T-helper 1 cell treated with Interleukin-12 subunit alpha and Interleukin-12 subunit beta and Interleukin-4 antibody, amounts not matched to agents 30 μg/mL and 1 μg/mL, for 36 hours (primary cell): ENCODE measurements at regions not wholly inside any gene's neighbourhood (a gene's known extent, or its start where the extent isn't known, plus 50 kb on each side); places are given as distances from the start of the nearest gene placed in this dataset.
"Not testable (repeated sequence)": the region's sequence is repeated elsewhere in the genome, so short reads cannot be mapped to it uniquely, and the experiment has no call there.

Experiments used
- H3K27ac Mint-ChIP-seq: one replicate; pipeline ENCODE4 v1.8.0; 2021; ENCODE audit warnings: mild to moderate bottlenecking, mixed read lengths
- H3K27me3 Mint-ChIP-seq: one replicate; pipeline ENCODE4 v1.8.0; 2021; ENCODE audit warnings: low read depth, mixed read lengths
- H3K36me3 Mint-ChIP-seq: one replicate; pipeline ENCODE4 v1.8.0; 2021; ENCODE audit warnings: low read depth, mixed read lengths
- H3K4me1 Mint-ChIP-seq: one replicate; pipeline ENCODE4 v1.8.0; 2021; ENCODE audit warnings: low read depth, mixed read lengths
- H3K4me3 Mint-ChIP-seq: one replicate; pipeline ENCODE4 v1.8.0; 2021; ENCODE audit warnings: mild to moderate bottlenecking, moderate library complexity, mixed read lengths
- H3K9me3 Mint-ChIP-seq: one replicate; pipeline ENCODE4 v1.8.0; 2021; ENCODE audit warnings: mixed read lengths

GRCh38 chr13:34719060-34719875 lies 222.8 kb upstream of the NBEA start:
- no peaks in the 10 kb centered on the region for H3K27me3 Mint-ChIP-seq
- no peaks in the 10 kb centered on the region for H3K4me1 Mint-ChIP-seq

DNA sequence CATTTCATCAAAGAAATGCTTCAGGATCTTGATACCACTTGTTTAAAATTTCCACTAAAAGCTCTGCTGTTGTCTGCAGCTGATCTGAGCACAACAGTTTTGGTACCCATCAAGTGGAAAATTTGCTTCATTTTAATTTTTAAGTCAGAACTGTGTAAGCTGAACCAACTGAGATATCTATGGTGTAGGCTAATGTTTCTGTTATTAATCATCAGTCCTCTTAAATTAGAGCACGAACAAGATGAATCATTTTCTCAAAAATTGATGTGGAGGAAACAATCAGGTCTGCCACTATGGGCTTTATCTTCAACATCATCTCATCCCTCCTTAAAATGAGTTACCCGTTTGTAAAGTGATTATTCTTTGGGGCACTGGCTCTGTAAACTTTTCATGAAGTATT lies 221.5 kb upstream of the NBEA start:
- Mint-ChIP-seq H3K4me1 (no peaks in the 10 kb centered on the region), H3K9me3 (peaks cover 4% of the 10 kb centered on the region), H3K27ac (no peak overlapping the region), H3K4me3 (no peak overlapping the region), H3K27me3 (no peaks in the 10 kb centered on the region), H3K36me3 (no peaks in the 10 kb centered on the region)

More at GRCh38 chr13:34719060-34719875, 222.8 kb upstream of the NBEA start:
- H3K9me3 Mint-ChIP-seq: peaks cover 6% of the 10 kb centered on the region
- no peak overlapping the region for H3K4me3 Mint-ChIP-seq
- H3K36me3 Mint-ChIP-seq: no peaks in the 10 kb centered on the region
- no peak overlapping the region for H3K27ac Mint-ChIP-seq

GRCh38 chr13:34721631-34722595 lies 220.2 kb upstream of the NBEA start:
- H3K4me1 Mint-ChIP-seq: no peaks in the 10 kb centered on the region

GRCh38 chr13:34722922-34723321 lies 219.1 kb upstream of the NBEA start:
- no peaks in the 10 kb centered on the region for H3K36me3 Mint-ChIP-seq
- no peaks in the 10 kb centered on the region for H3K27me3 Mint-ChIP-seq

More at GRCh38 chr13:34721631-34722595, 220.2 kb upstream of the NBEA start:
- Mint-ChIP-seq H3K27me3 (no peaks in the 10 kb centered on the region), H3K4me3 (no peak overlapping the region), H3K36me3 (no peaks in the 10 kb centered on the region), H3K9me3 (peaks cover 4% of the 10 kb centered on the region), H3K27ac (no peak overlapping the region)

GRCh38 chr13:34730961-34731360 lies 211.1 kb upstream of the NBEA start:
- no peaks in the 10 kb centered on the region for H3K4me1 Mint-ChIP-seq
- peaks cover 5% of the 10 kb centered on the region for H3K9me3 Mint-ChIP-seq
- no peak overlapping the region for H3K27ac Mint-ChIP-seq
- no peaks in the 10 kb centered on the region for H3K27me3 Mint-ChIP-seq
- H3K4me3 Mint-ChIP-seq: no peak overlapping the region
- no peaks in the 10 kb centered on the region for H3K36me3 Mint-ChIP-seq

More at GRCh38 chr13:34722922-34723321, 219.1 kb upstream of the NBEA start:
- Mint-ChIP-seq H3K9me3 (peaks cover 4% of the 10 kb centered on the region), H3K4me1 (no peaks in the 10 kb centered on the region), H3K27ac (no peak overlapping the region), H3K4me3 (no peak overlapping the region)

DNA sequence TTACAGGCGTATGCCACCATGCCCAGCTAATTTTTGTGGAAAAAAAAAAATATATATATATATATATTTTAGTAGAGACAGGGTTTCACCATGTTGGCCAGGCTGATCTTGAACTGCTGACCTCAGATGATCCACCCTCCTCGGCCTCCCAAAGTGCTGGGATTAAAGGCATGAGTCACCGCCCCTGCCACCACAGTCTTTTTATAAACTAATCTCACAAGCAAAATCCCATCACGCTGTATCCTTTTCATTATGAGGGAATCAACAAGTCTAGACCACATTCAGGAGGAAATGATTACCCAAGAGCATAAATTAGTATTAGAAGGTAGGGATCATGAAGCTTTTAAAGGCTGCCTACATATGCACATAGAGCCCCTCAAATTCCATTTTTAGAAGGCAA lies 210.6 kb upstream of the NBEA start:
- no peak overlapping the region for H3K4me3 Mint-ChIP-seq
- no peak overlapping the region for H3K27ac Mint-ChIP-seq
- H3K4me1 Mint-ChIP-seq: no peaks in the 10 kb centered on the region
- H3K9me3 Mint-ChIP-seq: peaks cover 5% of the 10 kb centered on the region
- no peaks in the 10 kb centered on the region for H3K27me3 Mint-ChIP-seq
- H3K36me3 Mint-ChIP-seq: no peaks in the 10 kb centered on the region

- H3K36me3 Mint-ChIP-seq: no peaks in the 10 kb centered on the region
- no peak overlapping the region for H3K4me3 Mint-ChIP-seq
- H3K27ac Mint-ChIP-seq: no peak overlapping the region
- H3K27me3 Mint-ChIP-seq: no peaks in the 10 kb centered on the region
- H3K9me3 Mint-ChIP-seq: peaks cover 5% of the 10 kb centered on the region
- H3K4me1 Mint-ChIP-seq: no peaks in the 10 kb centered on the region
Observed at GRCh38 chr13:34733721-34734120, 208.3 kb upstream of the NBEA start.

DNA sequence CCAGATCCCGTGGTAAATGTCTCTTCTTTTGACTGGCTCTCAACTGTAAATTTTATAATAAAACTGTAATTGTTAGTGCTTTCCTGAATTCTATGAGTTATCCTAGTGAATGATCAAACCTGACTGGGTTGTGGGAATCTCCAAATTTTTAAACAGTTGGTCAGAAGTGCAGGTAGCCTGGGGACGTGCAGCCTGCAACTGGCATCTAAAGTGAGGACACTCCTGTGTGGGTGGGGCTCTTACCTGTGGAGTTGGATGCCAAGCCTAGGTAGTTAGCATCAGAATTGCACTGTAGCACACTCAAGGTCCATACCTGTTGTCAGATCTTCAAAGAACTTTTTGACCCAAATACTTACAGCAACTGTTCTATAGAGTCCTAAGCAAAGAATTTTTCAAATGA lies 207.1 kb upstream of the NBEA start:
- H3K4me1 Mint-ChIP-seq: no peaks in the 10 kb centered on the region
- no peak overlapping the region for H3K4me3 Mint-ChIP-seq
- no peaks in the 10 kb centered on the region for H3K27me3 Mint-ChIP-seq
- no peak overlapping the region for H3K27ac Mint-ChIP-seq
- H3K36me3 Mint-ChIP-seq: no peaks in the 10 kb centered on the region
- H3K9me3 Mint-ChIP-seq: peaks cover 5% of the 10 kb centered on the region

DNA sequence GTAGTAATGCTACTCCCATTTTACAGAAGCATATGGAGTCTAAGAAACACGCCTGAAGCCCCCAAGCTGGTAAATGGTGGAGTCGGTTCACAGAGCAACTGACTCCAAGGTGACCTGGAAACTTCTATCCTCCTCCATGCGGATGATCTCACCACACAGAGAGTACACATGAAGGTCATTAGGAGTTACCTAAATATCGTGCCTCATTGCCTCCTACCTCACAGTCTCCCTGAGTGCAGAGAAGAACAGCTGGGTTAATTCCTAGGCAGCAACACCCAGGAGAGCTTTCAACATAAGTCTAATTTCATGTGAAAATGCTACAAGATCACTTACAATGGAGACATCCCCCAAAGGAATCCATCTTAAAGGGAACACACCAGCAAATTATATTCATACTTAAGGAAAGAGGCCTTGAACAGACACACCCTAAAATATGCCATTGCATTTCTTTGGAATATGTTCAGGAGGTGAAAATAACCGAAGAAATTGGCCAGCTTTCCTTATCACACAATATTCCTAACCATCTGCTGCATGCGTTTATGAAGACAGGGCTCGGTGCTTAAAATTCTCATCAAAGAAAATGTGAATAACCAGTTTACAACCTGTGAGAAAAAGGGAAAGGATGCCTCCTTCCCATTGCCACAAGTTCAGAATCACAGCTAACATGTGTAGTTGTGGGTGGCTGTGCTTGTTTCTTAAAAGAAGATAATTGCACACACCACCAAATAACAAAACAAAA lies 203.6 kb upstream of the NBEA start:
- Mint-ChIP-seq H3K27ac (no peak overlapping the region), H3K36me3 (no peaks in the 10 kb centered on the region)

DNA sequence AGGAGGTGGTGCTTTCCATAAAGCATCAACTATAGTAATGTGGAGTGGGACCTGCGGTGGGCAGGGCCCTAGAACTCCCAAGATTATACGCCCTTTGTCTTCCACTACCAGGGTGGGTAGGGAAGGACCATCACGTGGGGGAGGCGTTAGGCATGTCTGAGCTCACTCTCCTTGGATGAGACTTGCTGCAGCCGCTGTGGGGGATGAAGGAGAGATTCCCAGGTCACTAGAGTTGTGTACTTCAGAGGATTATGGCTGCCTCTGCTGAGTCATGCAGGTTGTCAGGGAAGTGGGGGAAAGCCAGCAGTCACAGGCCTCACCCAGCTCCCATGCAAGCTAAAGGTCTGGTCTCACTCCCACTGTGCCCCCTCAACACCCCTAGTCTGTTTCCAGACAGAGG lies 195.0 kb upstream of the NBEA start:
- H3K4me3 Mint-ChIP-seq, H3K27ac Mint-ChIP-seq, H3K4me1 Mint-ChIP-seq, H3K36me3 Mint-ChIP-seq, H3K27me3 Mint-ChIP-seq, H3K9me3 Mint-ChIP-seq: not testable (repeated sequence)

More for the DNA sequence above, 203.6 kb upstream of the NBEA start:
- Mint-ChIP-seq H3K9me3 (no peaks in the 10 kb centered on the region), H3K4me1 (no peaks in the 10 kb centered on the region), H3K27me3 (no peaks in the 10 kb centered on the region), H3K4me3 (no peak overlapping the region)

GRCh38 chr13:34747507-34747906 lies 194.6 kb upstream of the NBEA start:
- Mint-ChIP-seq H3K27me3 (peaks cover 5% of the 10 kb centered on the region), H3K27ac (no peak overlapping the region), H3K4me3 (no peak overlapping the region), H3K9me3 (peaks cover 4% of the 10 kb centered on the region), H3K4me1 (no peaks in the 10 kb centered on the region), H3K36me3 (no peaks in the 10 kb centered on the region)

GRCh38 chr13:34748073-34748472 lies 194.0 kb upstream of the NBEA start:
- Mint-ChIP-seq H3K4me3 (no peak overlapping the region), H3K27ac (no peak overlapping the region), H3K9me3 (peaks cover 4% of the 10 kb centered on the region), H3K4me1 (no peaks in the 10 kb centered on the region), H3K36me3 (no peaks in the 10 kb centered on the region), H3K27me3 (peaks cover 5% of the 10 kb centered on the region)

- H3K36me3 Mint-ChIP-seq: no peaks in the 10 kb centered on the region
- no peaks in the 10 kb centered on the region for H3K4me1 Mint-ChIP-seq
- H3K4me3 Mint-ChIP-seq: no peak overlapping the region
- peaks cover 5% of the 10 kb centered on the region for H3K27me3 Mint-ChIP-seq
- H3K27ac Mint-ChIP-seq: no peak overlapping the region
- H3K9me3 Mint-ChIP-seq: peaks cover 4% of the 10 kb centered on the region
Observed at GRCh38 chr13:34748596-34748995, 193.5 kb upstream of the NBEA start.

GRCh38 chr13:34749046-34749445 lies 193.0 kb upstream of the NBEA start:
- Mint-ChIP-seq H3K27ac (no peak overlapping the region), H3K36me3 (no peaks in the 10 kb centered on the region), H3K4me1 (no peaks in the 10 kb centered on the region), H3K27me3 (peaks cover 5% of the 10 kb centered on the region), H3K4me3 (no peak overlapping the region), H3K9me3 (peaks cover 4% of the 10 kb centered on the region)
